ENCODE measurements at regions not wholly inside any gene's neighbourhood (a gene's known extent, or its start where the extent isn't known, plus 50 kb on each side); places are given as distances from the start of the nearest gene placed in this dataset.

DNA sequence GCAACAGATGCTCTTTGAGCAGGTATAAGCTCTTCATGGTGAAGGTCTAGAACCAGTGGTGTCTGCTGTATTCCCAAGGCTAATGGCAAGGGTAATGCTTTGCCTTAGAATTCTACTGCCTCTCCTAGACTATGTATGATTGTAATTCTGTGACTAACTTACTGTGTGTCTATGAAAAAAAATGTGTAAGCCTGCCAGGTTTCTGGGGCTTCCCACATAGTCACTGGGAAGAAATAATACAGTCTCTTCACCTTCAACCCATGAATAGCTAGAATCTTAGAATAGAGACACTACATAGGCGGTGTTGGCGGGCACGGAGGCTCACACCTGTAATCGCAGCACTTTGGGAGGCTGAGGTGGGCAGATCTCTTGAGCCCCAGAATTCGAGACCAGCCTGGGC is 84.1 kb downstream of the C11orf91 start:
- intact Hi-C loops (cut with DNase I), result no loop called here
- 78 to 95% methylated on average over 5 of the region's 5 CpGs for WGBS, 2 donors
- TF ChIP-seq, protein P1, sequence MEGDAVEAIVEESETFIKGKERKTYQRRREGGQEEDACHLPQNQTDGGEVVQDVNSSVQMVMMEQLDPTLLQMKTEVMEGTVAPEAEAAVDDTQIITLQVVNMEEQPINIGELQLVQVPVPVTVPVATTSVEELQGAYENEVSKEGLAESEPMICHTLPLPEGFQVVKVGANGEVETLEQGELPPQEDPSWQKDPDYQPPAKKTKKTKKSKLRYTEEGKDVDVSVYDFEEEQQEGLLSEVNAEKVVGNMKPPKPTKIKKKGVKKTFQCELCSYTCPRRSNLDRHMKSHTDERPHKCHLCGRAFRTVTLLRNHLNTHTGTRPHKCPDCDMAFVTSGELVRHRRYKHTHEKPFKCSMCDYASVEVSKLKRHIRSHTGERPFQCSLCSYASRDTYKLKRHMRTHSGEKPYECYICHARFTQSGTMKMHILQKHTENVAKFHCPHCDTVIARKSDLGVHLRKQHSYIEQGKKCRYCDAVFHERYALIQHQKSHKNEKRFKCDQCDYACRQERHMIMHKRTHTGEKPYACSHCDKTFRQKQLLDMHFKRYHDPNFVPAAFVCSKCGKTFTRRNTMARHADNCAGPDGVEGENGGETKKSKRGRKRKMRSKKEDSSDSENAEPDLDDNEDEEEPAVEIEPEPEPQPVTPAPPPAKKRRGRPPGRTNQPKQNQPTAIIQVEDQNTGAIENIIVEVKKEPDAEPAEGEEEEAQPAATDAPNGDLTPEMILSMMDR (IDR thresholded peaks at IDR 0.05), result no peak
- TF ChIP-seq POLR2A (IDR thresholded peaks at IDR 0.05), result no peak
- DNase-seq, result no peak
- Histone ChIP-seq H3K27ac (no peak overlapping the region), H3K36me3 (no peaks in the 10 kb centered on the region), H3K27me3 (peaks cover 0 to 13% (median 0%) of the 10 kb centered on the region in 4 donors), H3K9me3 (no peaks in the 10 kb centered on the region), H3K4me1 (no peaks in the 10 kb centered on the region), H3K4me3 (no peak overlapping the region)

DNA sequence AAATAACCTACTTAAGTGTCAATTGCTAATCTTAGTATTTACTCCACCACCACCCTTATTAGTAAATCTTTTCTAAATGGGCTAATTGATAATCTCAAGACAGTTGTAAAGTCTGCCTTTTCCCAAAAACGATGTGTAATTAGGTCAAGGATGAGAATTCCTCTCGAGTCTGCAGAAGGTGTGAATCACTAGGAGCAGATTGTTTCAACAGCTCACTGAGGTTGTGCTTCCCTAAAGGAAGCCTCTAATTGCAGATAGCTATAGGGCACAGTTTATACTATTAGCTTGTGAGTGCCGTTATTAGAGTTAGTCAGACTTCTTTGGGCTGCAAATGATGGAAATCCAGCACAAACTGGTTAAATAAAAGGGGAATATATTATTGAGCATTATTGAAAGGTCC is 84.9 kb downstream of the C11orf91 start:
- intact Hi-C loops (cut with DNase I), result no loop called here
- Histone ChIP-seq H3K27ac (no peak overlapping the region), H3K9me3 (no peaks in the 10 kb centered on the region), H3K36me3 (no peaks in the 10 kb centered on the region), H3K4me3 (no peak overlapping the region), H3K4me1 (no peaks in the 10 kb centered on the region), H3K27me3 (peaks cover 0 to 13% (median 0%) of the 10 kb centered on the region in 4 donors)
- DNase-seq, result no peak
- WGBS, 2 donors, result 35 to 67% methylated on average over 3 of the region's 3 CpGs
- TF ChIP-seq POLR2A (IDR thresholded peaks at IDR 0.05), result no peak
- TF ChIP-seq, protein P1 (IDR thresholded peaks at IDR 0.05), result no peak

DNA sequence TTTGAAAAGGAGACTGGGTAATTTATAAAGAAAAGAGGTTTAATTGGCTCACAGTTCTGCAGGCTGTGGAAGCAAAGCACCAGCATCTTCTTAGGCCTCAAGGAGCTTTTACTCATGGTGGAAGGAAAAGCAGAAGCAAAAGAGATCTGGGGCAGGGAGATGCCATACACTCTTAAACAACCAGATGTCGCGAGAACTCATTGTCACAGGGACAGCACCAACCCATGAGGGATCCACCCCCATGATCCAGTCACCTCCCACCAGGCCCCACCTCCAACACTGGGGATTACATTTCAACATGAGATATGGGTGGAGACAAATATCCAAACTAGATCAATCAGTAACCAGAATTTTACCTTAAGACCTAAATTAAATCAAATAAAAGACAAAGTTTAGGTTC is 87.2 kb downstream of the C11orf91 start:
- intact Hi-C loops (cut with DNase I), result no loop called here
- Histone ChIP-seq H3K4me3 (no peak overlapping the region), H3K9me3 (no peaks in the 10 kb centered on the region), H3K27ac (no peak overlapping the region), H3K36me3 (no peaks in the 10 kb centered on the region), H3K4me1 (no peaks in the 10 kb centered on the region), H3K27me3 (peaks cover 0 to 13% (median 0%) of the 10 kb centered on the region in 4 donors)
- WGBS, 2 donors, result 49 to 71% methylated on average over 2 of the region's 2 CpGs
- DNase-seq, result no peak
- TF ChIP-seq, protein P1 (IDR thresholded peaks at IDR 0.05), result no peak
- TF ChIP-seq POLR2A (IDR thresholded peaks at IDR 0.05), result no peak

DNA sequence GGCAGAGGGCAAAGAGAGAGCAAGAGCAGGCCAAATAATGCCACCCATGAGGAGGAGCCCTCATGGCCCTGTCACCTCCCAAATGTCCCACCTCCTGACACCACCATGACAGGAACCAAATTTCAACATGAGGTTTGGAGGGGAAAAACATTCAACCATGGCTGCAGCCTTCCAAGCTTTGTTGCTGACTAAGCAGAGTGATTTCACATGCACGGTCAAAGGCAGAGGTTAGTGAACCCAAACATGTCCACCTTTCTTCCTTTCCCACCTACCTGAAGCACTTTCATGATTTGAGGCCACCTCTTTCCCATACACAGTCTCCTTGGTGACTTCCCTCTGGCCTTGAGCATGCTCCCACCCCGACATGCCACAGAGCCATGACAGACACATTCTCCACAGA is 89.7 kb downstream of the C11orf91 start:
- TF ChIP-seq POLR2A (IDR thresholded peaks at IDR 0.05), result no peak
- TF ChIP-seq, protein P1 (IDR thresholded peaks at IDR 0.05), result no peak
- no peaks in the 10 kb centered on the region for H3K4me1 ChIP-seq
- WGBS, 2 donors, result 67 to 76% methylated on average over 1 to 2 of the region's 2 CpGs
- H3K9me3 ChIP-seq, result no peaks in the 10 kb centered on the region
- intact Hi-C loops (cut with DNase I), result no loop called here
- H3K27me3 ChIP-seq, result no peaks in the 10 kb centered on the region
- H3K27ac ChIP-seq, result no peak overlapping the region
- no peak overlapping the region for H3K4me3 ChIP-seq
- no peaks in the 10 kb centered on the region for H3K36me3 ChIP-seq
- no peak for DNase-seq

DNA sequence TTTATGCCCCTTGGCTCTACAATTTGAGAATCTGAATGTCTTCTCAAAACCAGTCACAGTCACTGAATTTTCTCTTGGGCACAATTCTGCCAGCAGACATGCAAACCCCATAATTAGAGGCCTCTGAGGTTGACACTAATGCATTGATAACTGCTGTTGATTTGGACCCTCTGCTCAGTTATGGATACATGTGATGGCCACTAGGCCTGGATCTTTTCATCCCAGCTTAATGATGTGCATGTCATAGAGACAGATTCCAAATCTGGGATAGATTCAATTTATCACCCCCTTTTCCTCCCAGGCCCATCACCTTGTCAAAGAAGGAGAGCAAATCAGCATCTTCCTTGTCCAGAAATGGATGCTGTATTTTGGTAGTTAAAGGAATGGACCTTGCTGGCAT is 92.2 kb downstream of the C11orf91 start:
- TF ChIP-seq POLR2A (IDR thresholded peaks at IDR 0.05), result no peak
- TF ChIP-seq, protein P1 (IDR thresholded peaks at IDR 0.05), result no peak
- Histone ChIP-seq H3K9me3 (no peaks in the 10 kb centered on the region), H3K27me3 (no peaks in the 10 kb centered on the region), H3K4me1 (no peaks in the 10 kb centered on the region), H3K4me3 (no peak overlapping the region), H3K27ac (no peak overlapping the region), H3K36me3 (no peaks in the 10 kb centered on the region)
- no peak for DNase-seq
- intact Hi-C loops (cut with DNase I), result no loop called here
